ENCODE measurements at regions not wholly inside any gene's neighbourhood (a gene's known extent, or its start where the extent isn't known, plus 50 kb on each side); places are given as distances from the start of the nearest gene placed in this dataset.

DNA sequence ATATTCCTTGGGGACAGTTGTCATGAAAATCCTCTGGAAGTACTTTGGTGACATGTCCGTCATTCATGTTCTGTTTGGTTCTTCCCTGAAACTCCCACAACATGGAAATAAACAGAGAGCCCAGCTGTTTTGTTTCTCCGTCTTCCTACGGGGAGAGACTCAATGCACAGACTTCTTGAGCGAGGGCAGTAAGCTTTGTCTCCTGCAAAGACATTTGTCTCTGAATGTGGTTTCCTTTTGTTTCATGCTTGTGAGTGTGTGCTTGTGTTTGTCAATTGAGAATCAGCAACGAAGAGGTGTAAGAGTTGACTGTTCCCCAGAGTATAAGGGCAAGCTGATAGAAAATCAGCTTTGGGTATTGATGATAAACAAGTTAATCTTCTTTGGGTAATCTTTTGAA lies 643.0 kb upstream of the RBFOX1 start:
- TF ChIP-seq, protein P1, sequence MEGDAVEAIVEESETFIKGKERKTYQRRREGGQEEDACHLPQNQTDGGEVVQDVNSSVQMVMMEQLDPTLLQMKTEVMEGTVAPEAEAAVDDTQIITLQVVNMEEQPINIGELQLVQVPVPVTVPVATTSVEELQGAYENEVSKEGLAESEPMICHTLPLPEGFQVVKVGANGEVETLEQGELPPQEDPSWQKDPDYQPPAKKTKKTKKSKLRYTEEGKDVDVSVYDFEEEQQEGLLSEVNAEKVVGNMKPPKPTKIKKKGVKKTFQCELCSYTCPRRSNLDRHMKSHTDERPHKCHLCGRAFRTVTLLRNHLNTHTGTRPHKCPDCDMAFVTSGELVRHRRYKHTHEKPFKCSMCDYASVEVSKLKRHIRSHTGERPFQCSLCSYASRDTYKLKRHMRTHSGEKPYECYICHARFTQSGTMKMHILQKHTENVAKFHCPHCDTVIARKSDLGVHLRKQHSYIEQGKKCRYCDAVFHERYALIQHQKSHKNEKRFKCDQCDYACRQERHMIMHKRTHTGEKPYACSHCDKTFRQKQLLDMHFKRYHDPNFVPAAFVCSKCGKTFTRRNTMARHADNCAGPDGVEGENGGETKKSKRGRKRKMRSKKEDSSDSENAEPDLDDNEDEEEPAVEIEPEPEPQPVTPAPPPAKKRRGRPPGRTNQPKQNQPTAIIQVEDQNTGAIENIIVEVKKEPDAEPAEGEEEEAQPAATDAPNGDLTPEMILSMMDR (conservative IDR thresholded peaks at IDR 0.05; ENCODE audit: low read depth, low read length), result no peak
- no peak for TF ChIP-seq EZH2phosphoT487 (IDR thresholded peaks at IDR 0.05; ENCODE audit: borderline replicate concordance, low read length)
